ENCODE measurements at regions not wholly inside any gene's neighbourhood (a gene's known extent, or its start where the extent isn't known, plus 50 kb on each side); places are given as distances from the start of the nearest gene placed in this dataset.
"Not testable (repeated sequence)": the region's sequence is repeated elsewhere in the genome, so short reads cannot be mapped to it uniquely, and the experiment has no call there.

DNA sequence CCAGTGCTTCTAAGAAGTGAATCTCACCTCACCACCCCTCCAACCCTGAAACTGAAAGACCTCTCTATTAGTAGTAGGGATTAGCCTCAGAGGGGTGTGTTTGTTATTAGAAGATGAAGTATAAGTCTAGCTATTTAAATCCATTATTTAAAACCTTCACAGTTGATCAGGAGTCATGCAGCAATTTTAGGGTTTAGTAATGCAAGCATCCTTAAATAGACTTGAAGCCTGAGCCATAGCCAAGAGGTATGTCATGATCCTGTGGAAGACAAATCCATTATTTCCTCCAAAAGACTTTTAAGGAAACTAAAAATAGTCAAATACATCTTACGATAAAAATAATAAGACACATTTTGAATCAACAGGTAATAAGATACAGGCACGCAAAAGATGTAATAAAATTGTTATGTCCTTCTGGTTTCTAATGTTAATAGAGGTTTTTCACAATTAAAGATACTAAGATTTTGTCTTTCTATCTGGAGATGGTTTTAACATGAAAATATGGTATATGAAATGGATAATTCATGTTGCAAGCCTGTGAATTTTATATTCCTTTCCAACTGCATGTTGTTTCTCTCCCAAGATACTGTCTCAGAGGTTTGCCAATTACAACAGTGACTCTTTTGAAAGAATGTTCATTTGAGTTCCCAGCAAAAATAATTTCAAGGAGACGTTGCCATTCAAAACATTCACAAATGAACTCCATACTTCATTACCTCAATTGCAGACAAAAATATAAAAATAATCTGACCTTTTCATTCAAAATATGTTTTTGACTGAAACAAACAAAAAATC lies 68.0 kb downstream of the LUZP4 start:
- Mint-ChIP-seq H3K9me3 (no peaks in the 10 kb centered on the region), H3K27ac (no peak overlapping the region), H3K27me3 (peaks cover 9% of the 10 kb centered on the region), H3K36me3 (ENCODE audit: low read depth) (no peaks in the 10 kb centered on the region), H3K4me3 (no peak overlapping the region), H3K4me1 (ENCODE audit: low read depth) (no peaks in the 10 kb centered on the region)

DNA sequence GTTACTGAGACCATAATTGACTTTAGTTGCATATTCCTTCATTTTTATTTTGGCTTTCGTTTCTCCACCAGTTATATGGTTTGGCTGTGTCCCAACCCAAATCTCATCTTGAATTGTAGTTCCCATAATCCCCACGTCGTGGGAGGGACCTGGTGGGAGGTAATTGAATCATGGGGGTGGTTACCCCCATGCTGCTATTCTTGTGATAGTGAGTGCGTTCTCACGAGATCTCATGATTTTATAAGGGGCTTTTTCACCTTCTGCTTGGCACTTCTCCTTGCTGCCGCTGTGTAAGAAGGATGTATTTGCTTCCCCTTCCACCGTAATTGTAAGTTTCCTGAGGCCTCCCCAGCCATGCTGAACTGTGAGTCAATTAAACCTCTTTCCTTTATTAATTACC lies 70.0 kb downstream of the LUZP4 start:
- not testable (repeated sequence) for H3K36me3 Mint-ChIP-seq (ENCODE audit: low read depth); H3K27ac Mint-ChIP-seq; H3K4me1 Mint-ChIP-seq (ENCODE audit: low read depth); H3K4me3 Mint-ChIP-seq; H3K9me3 Mint-ChIP-seq
- H3K27me3 Mint-ChIP-seq = peaks cover 13% of the 10 kb centered on the region

DNA sequence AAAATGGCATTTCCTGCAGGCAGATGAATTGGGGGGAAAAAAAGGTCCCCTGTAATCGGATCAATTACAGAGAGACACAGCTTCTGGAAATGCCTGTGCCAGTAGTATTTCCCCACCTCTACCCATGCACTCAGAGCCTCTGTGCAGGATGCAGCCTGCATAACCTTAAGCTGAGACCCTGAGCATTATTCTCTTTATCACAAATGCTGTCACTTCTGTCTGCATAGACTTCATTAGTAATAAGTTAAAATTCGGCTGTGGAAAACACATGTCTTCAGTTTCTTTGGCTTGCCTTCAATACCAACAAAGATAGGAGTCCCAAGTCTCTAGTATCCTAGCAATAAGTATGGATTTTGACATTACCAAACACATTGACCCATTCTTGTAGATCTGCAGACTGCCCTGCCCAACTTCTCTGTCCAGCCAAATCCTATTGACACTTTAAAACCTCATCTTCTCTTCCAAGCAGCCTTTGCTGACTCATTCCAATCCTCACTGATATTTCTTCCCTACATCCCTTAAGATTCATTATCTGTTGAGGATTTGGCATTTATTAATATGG lies 70.8 kb downstream of the LUZP4 start:
- Mint-ChIP-seq H3K36me3 (ENCODE audit: low read depth) (no peaks in the 10 kb centered on the region), H3K27me3 (peaks cover 13% of the 10 kb centered on the region), H3K4me3 (no peak overlapping the region), H3K9me3 (no peaks in the 10 kb centered on the region), H3K27ac (no peak overlapping the region), H3K4me1 (ENCODE audit: low read depth) (no peaks in the 10 kb centered on the region)

DNA sequence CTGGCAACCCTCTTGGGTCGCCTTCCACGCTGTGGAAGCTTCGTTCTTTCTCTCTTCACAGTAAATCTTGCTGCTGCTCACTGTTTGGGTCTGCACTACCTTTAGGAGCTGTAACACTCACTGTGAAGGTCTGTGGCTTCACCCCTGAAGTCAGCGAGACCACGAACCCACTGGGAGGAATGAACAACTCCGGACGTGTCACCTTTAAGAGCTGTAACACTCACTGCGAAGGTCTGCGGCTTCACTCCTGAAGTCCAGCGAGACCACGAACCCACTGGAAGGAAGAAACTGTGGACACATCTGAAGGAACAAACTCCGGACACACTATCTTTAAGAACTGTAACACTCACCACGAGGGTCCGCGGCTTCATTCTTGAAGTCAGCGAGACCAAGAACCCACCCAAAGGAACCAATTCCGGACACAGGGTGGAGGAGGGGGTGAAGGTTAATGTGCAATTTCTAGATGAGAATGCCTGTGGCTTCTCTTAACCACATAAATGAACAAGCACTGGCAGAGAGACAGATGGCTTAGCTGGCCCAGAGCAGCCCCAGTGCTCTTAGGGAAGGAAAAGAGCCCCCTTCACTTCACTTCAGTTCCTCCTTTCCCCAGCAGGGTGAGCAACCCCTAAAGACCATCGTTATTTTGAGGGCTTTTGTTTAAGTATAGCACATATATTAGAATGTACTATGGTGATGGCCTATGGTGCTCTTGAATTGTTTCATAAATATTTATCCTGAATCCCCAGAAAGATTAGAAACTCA lies 73.0 kb downstream of the LUZP4 start:
- Mint-ChIP-seq H3K4me3 (peak overlapping the region; percentile 17), H3K9me3 (no peaks in the 10 kb centered on the region), H3K36me3 (ENCODE audit: low read depth) (no peaks in the 10 kb centered on the region), H3K27ac (no peak overlapping the region), H3K27me3 (peaks cover 13% of the 10 kb centered on the region), H3K4me1 (ENCODE audit: low read depth) (no peaks in the 10 kb centered on the region)

DNA sequence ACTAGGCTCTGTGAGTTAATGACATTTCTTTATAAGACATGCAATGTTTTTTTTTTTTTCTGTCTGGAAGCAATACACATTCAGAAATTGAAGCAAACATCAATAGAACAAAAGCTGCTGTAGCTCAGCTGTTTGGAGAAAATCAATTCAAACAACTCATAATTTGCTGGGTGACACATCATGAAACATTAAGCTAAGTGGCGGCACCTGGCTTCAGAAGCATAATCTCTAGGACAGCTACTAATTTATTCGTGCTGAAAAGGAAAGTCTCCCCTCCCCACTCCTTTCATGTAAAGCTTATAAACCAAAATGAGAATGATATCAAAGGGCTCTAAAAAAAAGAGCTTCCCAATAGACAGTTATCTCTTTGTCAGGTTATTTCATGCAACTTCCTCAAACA lies 73.9 kb downstream of the LUZP4 start:
- H3K4me3 Mint-ChIP-seq = no peak overlapping the region
- no peaks in the 10 kb centered on the region for H3K4me1 Mint-ChIP-seq (ENCODE audit: low read depth)
- H3K27me3 Mint-ChIP-seq = peaks cover 13% of the 10 kb centered on the region

DNA sequence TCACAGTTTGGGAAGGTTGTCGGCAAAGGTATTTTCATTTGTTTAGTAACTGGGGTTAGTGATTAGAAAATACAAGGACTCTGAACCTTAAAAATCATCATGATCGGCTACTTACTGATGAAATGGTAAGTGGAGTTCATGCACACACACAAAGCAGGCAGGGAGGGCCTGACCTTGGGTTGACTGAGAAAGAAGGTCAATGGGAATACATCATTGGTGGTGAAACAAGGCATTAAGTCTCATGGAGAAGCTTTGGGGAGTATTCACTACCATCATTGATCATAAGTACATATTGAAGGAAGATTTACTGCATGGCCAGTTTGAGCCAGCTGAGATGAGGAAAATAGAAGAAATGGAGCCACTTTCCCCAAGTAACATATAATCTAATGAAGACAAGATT lies 74.4 kb downstream of the LUZP4 start:
- Mint-ChIP-seq H3K36me3 (ENCODE audit: low read depth) (no peaks in the 10 kb centered on the region), H3K9me3 (no peaks in the 10 kb centered on the region), H3K27me3 (peaks cover 13% of the 10 kb centered on the region), H3K4me3 (no peak overlapping the region), H3K27ac (no peak overlapping the region), H3K4me1 (ENCODE audit: low read depth) (no peaks in the 10 kb centered on the region)

More for the DNA sequence above, 73.9 kb downstream of the LUZP4 start:
- Mint-ChIP-seq H3K27ac (no peak overlapping the region), H3K36me3 (ENCODE audit: low read depth) (no peaks in the 10 kb centered on the region), H3K9me3 (no peaks in the 10 kb centered on the region)

DNA sequence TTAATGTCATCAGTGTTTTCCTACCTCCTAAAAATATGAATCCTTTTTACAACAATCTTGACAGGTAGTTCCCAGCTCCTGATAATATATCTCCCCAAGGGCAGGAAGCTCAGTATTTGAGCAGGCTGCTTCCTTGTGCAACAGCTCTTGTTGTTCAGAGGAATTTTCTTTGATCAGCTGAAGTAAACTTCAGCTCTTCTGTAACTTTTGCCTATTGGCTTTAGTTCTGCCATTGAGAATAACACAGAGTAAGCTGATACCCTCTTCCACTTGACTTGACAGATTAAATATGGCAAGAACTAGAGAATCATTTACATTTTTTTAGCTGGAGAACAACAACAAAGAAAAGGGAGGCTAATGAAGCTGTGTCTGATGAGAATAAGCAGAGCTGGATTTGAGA lies 75.2 kb downstream of the LUZP4 start:
- Mint-ChIP-seq H3K27ac (no peak overlapping the region), H3K9me3 (no peaks in the 10 kb centered on the region), H3K36me3 (ENCODE audit: low read depth) (no peaks in the 10 kb centered on the region)

DNA sequence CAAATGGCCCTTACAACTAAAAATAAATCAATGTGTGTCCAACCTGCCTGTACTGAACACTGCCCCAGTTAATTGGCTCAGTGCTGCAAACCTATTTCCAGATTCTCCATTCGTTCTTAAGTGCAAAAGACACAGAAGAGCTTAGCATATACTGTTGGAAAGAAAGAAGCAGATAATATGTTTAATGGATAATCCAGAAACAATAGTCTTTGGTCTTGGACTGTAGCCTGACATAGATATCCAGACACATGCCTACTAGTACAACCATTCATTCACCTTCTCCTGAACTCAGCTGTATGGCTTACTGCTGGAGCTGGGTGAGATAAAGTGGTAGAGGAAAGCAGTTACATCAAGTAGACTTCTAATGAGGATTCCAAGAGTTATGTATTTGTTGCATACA lies 77.0 kb downstream of the LUZP4 start:
- Mint-ChIP-seq H3K27me3 (peaks cover 9% of the 10 kb centered on the region), H3K9me3 (no peaks in the 10 kb centered on the region), H3K4me3 (no peak overlapping the region), H3K4me1 (ENCODE audit: low read depth) (no peaks in the 10 kb centered on the region), H3K27ac (no peak overlapping the region), H3K36me3 (ENCODE audit: low read depth) (no peaks in the 10 kb centered on the region)

More for the DNA sequence above, 75.2 kb downstream of the LUZP4 start:
- Mint-ChIP-seq H3K27me3 (peaks cover 13% of the 10 kb centered on the region), H3K4me3 (no peak overlapping the region), H3K4me1 (ENCODE audit: low read depth) (no peaks in the 10 kb centered on the region)

DNA sequence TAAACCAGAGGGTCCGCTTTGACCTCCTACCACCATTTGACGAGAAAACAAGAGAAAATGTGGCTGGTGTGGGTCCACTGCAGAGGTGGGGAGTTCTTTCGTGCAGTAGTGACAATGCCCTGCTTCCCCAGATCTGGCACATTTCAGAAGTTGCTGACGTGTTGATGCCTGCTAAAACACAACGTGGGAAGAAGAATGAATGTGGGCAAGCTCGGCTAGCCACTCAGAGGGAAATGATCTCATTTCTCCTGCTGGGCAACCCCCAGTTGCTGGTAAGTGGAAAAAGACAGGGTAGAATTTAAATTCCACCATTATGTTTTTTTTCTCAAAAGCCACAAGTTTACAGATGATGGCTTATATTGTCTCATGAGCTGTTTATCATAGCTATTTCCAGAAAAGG lies 77.9 kb downstream of the LUZP4 start:
- Mint-ChIP-seq H3K27ac (no peak overlapping the region), H3K36me3 (ENCODE audit: low read depth) (no peaks in the 10 kb centered on the region)

DNA sequence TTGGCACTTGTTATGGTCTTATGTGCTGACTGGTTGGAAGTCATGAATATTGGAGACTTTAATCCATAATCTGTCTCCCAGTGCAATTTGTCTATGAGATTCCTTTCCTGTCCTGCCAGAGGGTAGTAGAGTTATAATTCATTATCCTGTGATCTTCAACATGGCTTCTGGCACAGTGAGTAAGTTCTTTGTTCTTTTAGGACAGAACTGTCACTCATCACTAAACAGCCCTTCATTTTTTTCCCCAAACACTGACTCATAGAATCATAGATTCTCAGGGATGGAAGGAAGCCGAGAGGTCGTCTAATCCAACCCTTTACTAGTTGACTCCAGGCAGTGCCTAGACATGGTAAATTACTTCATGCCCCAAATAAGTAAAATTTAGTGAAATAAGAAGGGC lies 78.4 kb downstream of the LUZP4 start:
- peaks cover 4% of the 10 kb centered on the region for H3K27me3 Mint-ChIP-seq
- no peaks in the 10 kb centered on the region for H3K4me1 Mint-ChIP-seq (ENCODE audit: low read depth)
- no peaks in the 10 kb centered on the region for H3K36me3 Mint-ChIP-seq (ENCODE audit: low read depth)
- H3K4me3 Mint-ChIP-seq = no peak overlapping the region
- no peak overlapping the region for H3K27ac Mint-ChIP-seq
- no peaks in the 10 kb centered on the region for H3K9me3 Mint-ChIP-seq

More for the DNA sequence above, 77.9 kb downstream of the LUZP4 start:
- Mint-ChIP-seq H3K9me3 (no peaks in the 10 kb centered on the region), H3K27me3 (peaks cover 4% of the 10 kb centered on the region), H3K4me3 (no peak overlapping the region), H3K4me1 (ENCODE audit: low read depth) (no peaks in the 10 kb centered on the region)

DNA sequence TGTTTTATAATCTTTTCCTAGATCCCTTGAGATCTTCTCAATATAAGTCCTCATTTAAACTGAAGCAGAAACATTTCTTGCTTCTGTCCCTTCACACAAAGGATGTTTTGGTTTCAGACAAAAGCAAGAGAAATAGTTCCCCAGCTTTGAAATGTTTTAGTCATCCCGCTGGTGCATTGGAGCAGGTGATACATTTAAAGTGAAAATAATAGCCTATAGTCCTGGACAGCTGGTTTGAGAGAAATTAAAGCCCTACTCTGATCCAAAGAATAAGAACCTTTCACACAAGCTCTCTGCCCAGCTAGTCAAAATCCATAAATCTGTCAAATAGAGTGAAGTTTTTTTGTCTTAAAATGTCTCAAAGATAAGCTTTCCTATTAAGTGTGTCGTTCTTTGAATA lies 79.4 kb downstream of the LUZP4 start:
- H3K36me3 Mint-ChIP-seq (ENCODE audit: low read depth) = no peaks in the 10 kb centered on the region
- no peak overlapping the region for H3K27ac Mint-ChIP-seq
- H3K9me3 Mint-ChIP-seq = no peaks in the 10 kb centered on the region
- no peak overlapping the region for H3K4me3 Mint-ChIP-seq
- H3K4me1 Mint-ChIP-seq (ENCODE audit: low read depth) = no peaks in the 10 kb centered on the region
- peaks cover 2% of the 10 kb centered on the region for H3K27me3 Mint-ChIP-seq

DNA sequence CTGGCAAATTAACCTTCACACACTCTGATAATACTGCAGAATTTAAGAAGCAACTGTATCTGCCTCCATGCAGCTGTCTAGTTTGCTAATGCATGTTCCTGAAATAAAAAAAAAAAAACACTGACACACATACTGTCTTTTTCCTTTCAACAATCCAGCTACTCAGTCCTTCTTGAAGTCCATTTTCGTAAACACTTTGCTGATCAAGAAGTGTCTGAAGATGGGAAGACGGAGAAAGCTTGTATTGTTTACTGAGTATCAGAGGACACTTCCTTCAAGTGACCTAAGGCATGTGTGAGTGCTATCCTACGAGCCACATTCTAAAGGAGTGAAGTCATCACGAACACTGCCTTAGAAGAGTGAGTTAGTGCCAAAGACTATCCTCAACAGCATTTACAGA lies 82.6 kb downstream of the LUZP4 start:
- no peaks in the 10 kb centered on the region for H3K4me1 Mint-ChIP-seq (ENCODE audit: low read depth)
- H3K27ac Mint-ChIP-seq = no peak overlapping the region
- no peak overlapping the region for H3K4me3 Mint-ChIP-seq
- H3K27me3 Mint-ChIP-seq = no peaks in the 10 kb centered on the region
- H3K36me3 Mint-ChIP-seq (ENCODE audit: low read depth) = no peaks in the 10 kb centered on the region
- no peaks in the 10 kb centered on the region for H3K9me3 Mint-ChIP-seq

DNA sequence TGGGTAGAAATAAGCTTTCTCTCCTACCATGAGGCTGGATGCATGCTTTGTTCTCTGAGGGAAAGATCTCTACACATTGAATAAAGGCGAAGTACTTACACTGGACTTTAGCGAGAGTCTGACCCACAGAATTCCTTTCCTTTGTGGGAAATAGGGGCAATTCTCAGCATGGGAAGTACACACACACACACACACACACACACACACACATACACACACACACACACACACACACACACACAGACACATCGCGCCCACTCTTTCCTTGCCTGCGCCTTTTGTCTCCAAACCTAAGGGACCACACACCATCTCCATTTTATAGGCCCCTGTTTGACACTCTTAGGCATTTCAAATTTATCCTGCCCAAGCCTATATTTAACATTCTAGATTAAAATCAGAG lies 83.8 kb downstream of the LUZP4 start:
- H3K4me1 Mint-ChIP-seq (ENCODE audit: low read depth) = no peaks in the 10 kb centered on the region
- no peak overlapping the region for H3K27ac Mint-ChIP-seq
- no peak overlapping the region for H3K4me3 Mint-ChIP-seq
- H3K9me3 Mint-ChIP-seq = no peaks in the 10 kb centered on the region
- no peaks in the 10 kb centered on the region for H3K27me3 Mint-ChIP-seq
- no peaks in the 10 kb centered on the region for H3K36me3 Mint-ChIP-seq (ENCODE audit: low read depth)

DNA sequence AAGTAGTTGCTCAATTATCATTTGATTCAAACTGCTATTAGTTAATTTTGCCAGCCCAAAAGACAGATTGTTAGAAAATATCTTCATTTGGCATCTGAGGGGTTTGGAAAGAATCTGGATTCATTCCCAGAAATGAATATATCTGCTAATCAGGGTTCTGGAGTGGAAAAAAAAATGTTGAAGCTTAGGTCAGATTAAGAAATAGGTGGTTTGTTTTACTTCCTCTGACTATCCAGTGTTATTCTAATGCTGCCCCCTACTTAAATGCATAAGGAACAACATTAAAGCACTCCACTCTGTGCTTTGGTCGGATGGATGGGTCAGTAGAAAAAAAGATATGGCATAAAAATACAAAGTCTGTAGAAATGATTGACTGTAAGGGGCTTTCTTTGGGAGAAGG lies 89.0 kb downstream of the LUZP4 start:
- Mint-ChIP-seq H3K27ac (no peak overlapping the region), H3K4me3 (no peak overlapping the region), H3K36me3 (ENCODE audit: low read depth) (no peaks in the 10 kb centered on the region), H3K9me3 (no peaks in the 10 kb centered on the region), H3K27me3 (no peaks in the 10 kb centered on the region), H3K4me1 (ENCODE audit: low read depth) (no peaks in the 10 kb centered on the region)

DNA sequence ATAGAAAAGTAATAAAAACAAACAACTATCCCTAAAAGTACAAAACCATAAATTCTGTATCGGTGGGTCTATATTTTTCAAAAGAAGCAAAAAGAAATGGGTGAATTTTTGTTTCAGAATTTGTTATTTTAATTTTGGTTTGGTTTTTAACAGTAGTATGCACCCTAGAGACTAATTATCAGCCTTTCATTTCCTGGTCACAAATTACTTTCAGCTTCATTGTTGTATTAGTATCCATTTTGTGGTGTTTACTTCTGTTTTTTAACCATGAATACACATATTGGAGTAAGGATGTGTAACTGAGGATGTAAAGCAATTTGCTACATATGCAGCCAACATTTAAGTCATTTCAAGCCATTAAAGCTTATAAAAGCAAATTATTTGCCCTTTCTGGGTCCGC lies 97.8 kb downstream of the LUZP4 start:
- Mint-ChIP-seq H3K36me3 (ENCODE audit: low read depth) (no peaks in the 10 kb centered on the region), H3K9me3 (no peaks in the 10 kb centered on the region), H3K27me3 (no peaks in the 10 kb centered on the region), H3K27ac (no peak overlapping the region), H3K4me1 (ENCODE audit: low read depth) (no peaks in the 10 kb centered on the region), H3K4me3 (no peak overlapping the region)
